RWPE1 (cell line): ENCODE measurements at regions not wholly inside any gene's neighbourhood (a gene's known extent, or its start where the extent isn't known, plus 50 kb on each side); places are given as distances from the start of the nearest gene placed in this dataset.

Experiments used
- CTCF ChIA-PET: fragments of 350-600 bp; sonication (Branson Sonifier 250); formaldehyde crosslinking; extraction: SDS; loops from one replicate; lab custom pipeline; 2021; lab: Yijun Ruan, JAX
- POLR2A ChIA-PET: fragments of 400-600 bp; formaldehyde crosslinking; extraction: SDS; loops from one replicate; lab custom pipeline; 2020; ENCODE audit warnings: antibody characterized with exemption; ENCODE audit not compliant: low non-redundant PET; lab: Yijun Ruan, JAX
- DNase-seq: peaks from one replicate; pipeline ENCODE4 v3.0.0; 2012; ENCODE audit warnings: low spot score
- H3K27ac ChIP-seq: fragments of 450-650 bp; 2 replicates; pipeline ENCODE4 v1.5.1; 2017
- CTCF ChIP-seq: fragments of 450-650 bp; conservative IDR thresholded peaks from 2 replicates; pipeline ENCODE4 v1.5.1; 2017; ENCODE audit warnings: low read depth, mild to moderate bottlenecking

GRCh38 chr1:13916530-13916929 lies 216.5 kb downstream of the PRDM2 start:
- H3K27ac ChIP-seq: no peak overlapping the region
- DNase-seq: no peak
- ChIA-PET CTCF (no interaction called here), POLR2A (no interaction called here)
- no peak for TF ChIP-seq CTCF

GRCh38 chr1:13917607-13918006 lies 217.6 kb downstream of the PRDM2 start:
- ChIA-PET CTCF (no interaction called here), POLR2A (no interaction called here)
- no peak overlapping the region for H3K27ac ChIP-seq
- TF ChIP-seq CTCF: no peak
- no peak for DNase-seq

- TF ChIP-seq CTCF: no peak
- H3K27ac ChIP-seq: no peak overlapping the region
- DNase-seq: no peak
- POLR2A ChIA-PET: no interaction called here
- CTCF ChIA-PET: no interaction called here
Measured at GRCh38 chr1:13918862-13919261, 218.9 kb downstream of the PRDM2 start.

GRCh38 chr1:13921190-13921589 lies 221.2 kb downstream of the PRDM2 start:
- DNase-seq: no peak
- H3K27ac ChIP-seq: no peak overlapping the region
- TF ChIP-seq CTCF: no peak
- ChIA-PET CTCF (no interaction called here), POLR2A (no interaction called here)

- no peak for TF ChIP-seq CTCF
- ChIA-PET POLR2A (no interaction called here), CTCF (no interaction called here)
- DNase-seq: no peak
- no peak overlapping the region for H3K27ac ChIP-seq
Measured at GRCh38 chr1:13922466-13923110, 222.6 kb downstream of the PRDM2 start.

- no peak overlapping the region for H3K27ac ChIP-seq
Measured at GRCh38 chr1:13926556-13926955, 226.6 kb downstream of the PRDM2 start.

More at GRCh38 chr1:13926556-13926955, 226.6 kb downstream of the PRDM2 start:
- CTCF ChIA-PET: interaction anchor here (0.6 kb wide), 1 partner anchor 115 kb away, joined by 3 read pairs; no protein-coding TSS in a partner anchor
- no peak for DNase-seq
- POLR2A ChIA-PET: no interaction called here
- no peak for TF ChIP-seq CTCF
